HUES6 (cell line): ENCODE measurements at regions not wholly inside any gene's neighbourhood (a gene's known extent, or its start where the extent isn't known, plus 50 kb on each side); places are given as distances from the start of the nearest gene placed in this dataset.

Source experiments
- H3K27ac ChIP-seq: 2 replicates; pipeline ENCODE4 v1.7.0; 2013; ENCODE audit warnings: low read depth, mild to moderate bottlenecking, low read length, inconsistent platforms
- H3K27me3 ChIP-seq: 2 replicates; pipeline ENCODE4 v1.6.1; 2013; ENCODE audit warnings: low read length; ENCODE audit not compliant: control insufficient read depth, insufficient read depth
- H3K36me3 ChIP-seq: 2 replicates; pipeline ENCODE4 v1.6.1; 2013; ENCODE audit warnings: low read length; ENCODE audit not compliant: control insufficient read depth, insufficient read depth
- H3K4me1 ChIP-seq: 2 replicates; pipeline ENCODE4 v1.6.1; 2013; ENCODE audit warnings: low read length; ENCODE audit not compliant: control insufficient read depth, insufficient read depth
- H3K4me3 ChIP-seq: 2 replicates; pipeline ENCODE4 v1.5.1; 2013; ENCODE audit warnings: low read depth, low read length
- H3K9ac ChIP-seq: one replicate; pipeline ENCODE4 v1.6.1; 2013; ENCODE audit warnings: mild to moderate bottlenecking, low read length
- H3K9me3 ChIP-seq: 2 replicates; pipeline ENCODE4 v1.6.1; 2013; ENCODE audit warnings: low read depth, low read length; ENCODE audit not compliant: control insufficient read depth, insufficient read depth

DNA sequence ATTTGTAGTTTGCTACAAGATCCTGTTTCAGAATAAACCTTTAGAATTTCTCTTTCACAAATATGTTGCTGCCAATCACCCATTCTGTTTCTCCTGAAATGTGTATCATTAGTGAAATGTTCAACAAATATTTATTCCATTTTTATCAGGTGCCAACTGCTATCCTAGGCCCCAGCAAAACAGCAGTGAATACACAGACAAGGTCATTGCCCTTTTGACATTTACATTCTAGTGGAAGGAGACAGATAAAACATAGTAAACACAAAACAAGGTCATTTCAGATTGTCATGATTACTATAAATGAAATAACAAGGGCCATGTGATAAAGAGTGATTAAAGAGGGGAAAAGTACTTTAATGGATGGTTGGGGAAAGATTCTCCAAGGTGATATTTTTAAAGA lies 404.8 kb upstream of the PHF14 start:
- Histone ChIP-seq H3K27ac (no peak overlapping the region), H3K36me3 (no peaks in the 10 kb centered on the region), H3K9ac (no peak overlapping the region), H3K9me3 (no peaks in the 10 kb centered on the region), H3K4me1 (no peaks in the 10 kb centered on the region), H3K27me3 (no peaks in the 10 kb centered on the region), H3K4me3 (no peak overlapping the region)

DNA sequence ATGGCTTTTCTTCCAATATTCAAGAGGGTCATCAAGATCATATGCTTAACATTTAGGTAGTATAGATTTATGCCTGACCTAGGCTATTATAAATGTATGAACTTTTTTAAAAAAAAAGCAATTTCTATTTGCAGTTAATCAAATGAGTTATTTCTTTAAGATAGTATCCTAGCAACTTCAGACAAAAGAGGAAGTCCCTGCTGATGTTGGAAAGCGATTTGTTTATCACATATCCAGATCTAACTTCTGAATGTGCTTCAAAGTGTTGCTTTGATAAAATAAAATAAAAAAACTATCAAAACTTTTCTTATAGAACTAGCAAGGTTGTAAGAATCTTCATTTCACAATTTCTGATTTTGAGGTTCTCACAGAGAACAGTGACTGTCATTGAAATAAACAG lies 401.9 kb upstream of the PHF14 start:
- Histone ChIP-seq H3K27me3 (no peaks in the 10 kb centered on the region), H3K9ac (no peak overlapping the region), H3K4me1 (no peaks in the 10 kb centered on the region), H3K27ac (no peak overlapping the region), H3K4me3 (no peak overlapping the region), H3K9me3 (no peaks in the 10 kb centered on the region), H3K36me3 (no peaks in the 10 kb centered on the region)

DNA sequence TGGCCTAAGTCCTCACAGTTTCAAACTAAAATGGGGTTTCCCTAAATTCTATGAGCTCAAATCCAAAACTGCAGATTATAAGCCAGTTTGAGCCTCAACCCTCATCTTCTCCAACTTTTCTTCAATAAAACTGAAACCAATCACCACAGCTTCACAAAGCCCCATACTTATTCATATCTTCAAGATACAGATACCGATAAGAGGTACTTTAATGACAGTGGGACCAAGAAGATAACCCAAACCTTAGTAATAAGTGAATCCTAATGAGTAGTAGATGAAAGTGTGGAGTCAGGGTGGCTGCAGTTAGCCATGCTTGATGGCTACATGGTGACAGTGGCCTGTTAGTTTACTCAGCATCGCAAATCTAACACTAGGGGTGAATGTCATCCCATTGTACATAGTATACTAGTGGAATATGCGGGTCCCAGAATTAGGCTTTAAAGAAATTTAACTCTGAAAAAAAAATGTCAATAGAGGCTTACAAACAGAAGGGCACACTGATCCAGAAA lies 395.8 kb upstream of the PHF14 start:
- no peak overlapping the region for H3K4me3 ChIP-seq
- H3K4me1 ChIP-seq: no peaks in the 10 kb centered on the region; the same call in 1 of the 2 replicates
- no peaks in the 10 kb centered on the region for H3K27me3 ChIP-seq
- no peak overlapping the region for H3K27ac ChIP-seq
- H3K9ac ChIP-seq: no peak overlapping the region
- H3K9me3 ChIP-seq: no peaks in the 10 kb centered on the region
- H3K36me3 ChIP-seq: no peaks in the 10 kb centered on the region

DNA sequence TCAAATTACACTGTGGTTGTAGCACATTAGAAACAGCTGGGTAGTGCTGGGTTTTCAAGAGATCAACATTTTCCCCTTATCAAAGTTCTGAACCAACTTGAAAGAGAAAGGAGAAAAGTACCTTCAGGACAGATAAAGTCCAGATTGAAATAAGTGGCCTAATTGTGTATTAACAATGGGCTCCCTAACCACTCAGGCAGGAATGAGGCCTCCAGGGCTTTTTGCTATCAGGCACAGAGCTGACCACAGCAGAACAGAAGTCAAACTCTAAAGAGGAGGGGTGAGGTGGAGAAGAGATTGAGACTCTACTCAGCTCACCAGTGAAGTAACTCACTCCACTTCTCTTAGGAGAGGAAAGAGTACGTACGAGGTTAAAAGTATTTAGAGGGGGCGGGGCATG lies 394.1 kb upstream of the PHF14 start:
- Histone ChIP-seq H3K27me3 (no peaks in the 10 kb centered on the region), H3K4me1 (no peaks in the 10 kb centered on the region; the same call in 1 of the 2 replicates), H3K9ac (no peak overlapping the region), H3K36me3 (no peaks in the 10 kb centered on the region), H3K9me3 (no peaks in the 10 kb centered on the region), H3K27ac (no peak overlapping the region), H3K4me3 (no peak overlapping the region)

DNA sequence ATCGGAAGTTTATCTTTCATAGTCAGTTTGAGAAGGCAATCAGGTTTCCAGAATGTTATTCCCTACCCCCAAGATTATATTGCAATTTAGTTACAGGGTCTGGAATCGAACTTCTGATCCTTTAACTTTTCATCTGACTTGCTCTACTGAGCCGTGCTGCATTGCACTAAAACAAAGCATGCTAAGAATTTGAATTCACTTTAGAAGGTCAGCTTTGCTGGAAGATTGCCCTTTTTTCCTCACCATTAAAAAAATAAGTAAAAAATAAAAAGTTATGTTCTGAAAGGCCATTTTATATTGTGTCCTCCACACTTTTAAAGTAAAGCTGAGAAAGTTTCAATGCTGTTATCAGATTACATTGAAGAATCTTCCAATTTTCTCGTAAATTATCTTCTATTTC lies 388.8 kb upstream of the PHF14 start:
- H3K9me3 ChIP-seq: no peaks in the 10 kb centered on the region
- H3K4me3 ChIP-seq: no peak overlapping the region
- no peaks in the 10 kb centered on the region for H3K27me3 ChIP-seq
- H3K27ac ChIP-seq: no peak overlapping the region
- no peak overlapping the region for H3K9ac ChIP-seq
- no peaks in the 10 kb centered on the region for H3K36me3 ChIP-seq
- no peaks in the 10 kb centered on the region for H3K4me1 ChIP-seq

DNA sequence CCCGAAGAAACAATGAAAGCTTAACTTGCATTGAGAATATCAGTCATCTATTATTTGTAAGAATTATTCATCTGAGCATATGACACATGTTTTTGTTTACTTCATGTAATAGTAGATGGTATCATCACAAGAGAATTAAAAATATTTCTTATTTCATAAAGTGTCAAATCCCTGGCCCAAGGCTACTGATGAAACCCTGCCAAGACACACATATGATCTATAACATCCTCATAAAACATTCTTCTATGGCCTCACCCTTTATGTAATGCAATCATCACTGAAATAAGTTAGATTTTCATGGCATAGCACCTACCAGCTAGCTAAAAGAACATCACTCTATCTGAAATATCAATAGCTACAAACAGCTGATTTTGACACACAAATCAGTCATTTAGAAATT lies 385.6 kb upstream of the PHF14 start:
- Histone ChIP-seq H3K4me3 (no peak overlapping the region), H3K4me1 (no peaks in the 10 kb centered on the region), H3K9ac (no peak overlapping the region), H3K27ac (no peak overlapping the region), H3K27me3 (no peaks in the 10 kb centered on the region), H3K36me3 (no peaks in the 10 kb centered on the region), H3K9me3 (no peaks in the 10 kb centered on the region)

DNA sequence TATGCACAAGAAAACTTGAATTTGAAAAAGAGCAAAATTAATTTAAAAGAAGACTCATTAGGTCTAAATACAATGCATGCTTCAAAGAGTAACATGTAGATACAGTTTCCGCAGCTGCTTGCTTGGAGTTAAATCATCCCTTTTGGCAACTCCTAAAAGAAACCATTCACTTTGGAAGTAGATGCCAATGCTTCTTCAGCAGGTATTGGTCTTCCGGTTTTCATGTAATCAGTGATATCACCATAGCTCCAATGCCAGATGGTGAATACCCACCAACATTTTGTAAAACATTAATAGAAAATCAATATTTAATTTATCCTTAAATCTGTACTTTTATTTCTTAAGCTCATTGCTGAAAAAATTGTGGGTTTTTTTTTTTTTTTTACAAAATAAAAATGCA lies 381.1 kb upstream of the PHF14 start:
- no peaks in the 10 kb centered on the region for H3K36me3 ChIP-seq
- H3K4me3 ChIP-seq: no peak overlapping the region
- H3K4me1 ChIP-seq: no peaks in the 10 kb centered on the region
- H3K9me3 ChIP-seq: no peaks in the 10 kb centered on the region
- no peak overlapping the region for H3K27ac ChIP-seq
- no peak overlapping the region for H3K9ac ChIP-seq
- H3K27me3 ChIP-seq: no peaks in the 10 kb centered on the region

DNA sequence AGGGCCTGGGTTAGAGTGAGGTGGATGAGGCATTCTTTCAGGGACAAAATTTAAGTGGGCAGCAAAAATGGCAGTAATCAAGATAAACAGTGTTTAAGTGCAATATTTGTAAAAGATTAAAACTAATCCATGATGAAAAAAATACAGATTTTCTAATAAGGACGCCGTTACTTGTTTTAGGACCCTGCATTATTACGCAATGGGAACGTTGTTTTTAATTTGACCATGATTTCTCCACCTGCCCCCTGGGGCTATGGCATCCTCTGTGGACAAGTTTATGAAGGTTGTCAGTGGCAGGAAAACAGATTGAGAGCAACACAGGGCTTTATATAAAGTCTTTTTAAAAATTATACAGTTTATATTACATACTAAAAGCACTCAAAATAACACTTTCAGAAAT lies 380.6 kb upstream of the PHF14 start:
- H3K4me1 ChIP-seq: no peaks in the 10 kb centered on the region
- no peak overlapping the region for H3K4me3 ChIP-seq
- H3K36me3 ChIP-seq: no peaks in the 10 kb centered on the region
- no peaks in the 10 kb centered on the region for H3K9me3 ChIP-seq
- H3K9ac ChIP-seq: no peak overlapping the region
- H3K27ac ChIP-seq: no peak overlapping the region
- H3K27me3 ChIP-seq: no peaks in the 10 kb centered on the region

DNA sequence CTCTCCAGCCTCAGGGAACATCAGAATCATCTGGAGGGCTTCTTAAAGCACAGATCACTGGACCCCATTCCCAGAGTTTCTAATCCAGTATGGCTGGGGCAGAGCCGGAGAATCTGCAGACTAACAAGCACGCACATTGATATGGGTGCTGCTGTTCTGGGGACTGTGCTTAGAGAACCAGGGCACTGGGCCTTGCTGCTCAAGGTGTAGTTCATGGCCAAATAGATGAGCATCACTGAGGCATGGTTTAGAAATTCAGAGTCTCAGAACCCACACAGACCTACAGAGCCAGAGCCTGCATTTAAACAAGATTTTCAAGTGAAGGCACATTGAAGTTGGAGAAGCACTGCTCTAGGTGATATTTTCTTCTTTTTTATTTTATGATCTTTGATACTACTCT lies 376.8 kb upstream of the PHF14 start:
- H3K27ac ChIP-seq: no peak overlapping the region
- H3K27me3 ChIP-seq: no peaks in the 10 kb centered on the region
- H3K4me1 ChIP-seq: no peaks in the 10 kb centered on the region
- no peak overlapping the region for H3K9ac ChIP-seq
- H3K4me3 ChIP-seq: no peak overlapping the region
- H3K36me3 ChIP-seq: no peaks in the 10 kb centered on the region
- no peaks in the 10 kb centered on the region for H3K9me3 ChIP-seq

DNA sequence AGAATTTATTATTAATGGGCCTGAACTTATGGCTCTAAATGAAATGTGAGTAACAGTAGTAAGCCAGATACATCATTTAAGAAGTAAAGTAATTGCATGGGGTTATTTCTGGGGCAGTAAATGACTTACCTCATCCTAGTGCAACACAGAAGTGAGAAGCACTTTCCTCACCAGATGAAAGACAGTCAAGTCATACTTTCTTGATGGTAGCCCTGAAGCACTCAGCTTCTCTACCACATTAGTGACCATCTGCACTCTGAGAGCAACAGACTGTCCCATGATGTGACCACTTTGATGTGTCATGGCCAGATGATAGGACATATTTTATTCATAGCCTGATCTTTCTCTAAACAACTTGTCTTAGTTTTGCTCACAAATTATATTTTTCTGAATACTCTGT lies 369.5 kb upstream of the PHF14 start:
- H3K36me3 ChIP-seq: no peaks in the 10 kb centered on the region
- H3K27ac ChIP-seq: no peak overlapping the region
- no peak overlapping the region for H3K9ac ChIP-seq
- H3K4me3 ChIP-seq: no peak overlapping the region
- H3K27me3 ChIP-seq: no peaks in the 10 kb centered on the region
- H3K9me3 ChIP-seq: no peaks in the 10 kb centered on the region
- H3K4me1 ChIP-seq: no peaks in the 10 kb centered on the region

DNA sequence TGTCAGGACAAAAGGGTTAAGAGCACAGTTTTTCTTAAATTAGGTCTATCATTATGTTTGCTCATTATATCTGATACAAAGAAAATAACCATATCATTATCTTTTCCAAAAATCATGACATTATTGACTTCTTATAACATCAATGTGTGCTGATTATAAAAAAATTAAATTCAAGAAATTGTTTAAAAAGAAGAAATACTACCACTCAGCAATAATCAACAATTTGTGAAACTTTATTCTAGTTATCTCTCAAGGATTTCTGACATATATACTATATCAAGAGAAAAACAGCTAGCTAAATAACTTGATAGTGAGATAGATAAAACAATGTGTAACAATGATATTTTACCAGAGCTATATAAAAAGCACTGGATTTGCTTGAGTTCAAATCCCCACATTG lies 360.7 kb upstream of the PHF14 start:
- Histone ChIP-seq H3K9ac (no peak overlapping the region), H3K4me3 (no peak overlapping the region), H3K27ac (no peak overlapping the region), H3K36me3 (no peaks in the 10 kb centered on the region), H3K9me3 (0 out of 2 replicates have a peak, but pooled peaks cover 5% of the 10 kb centered on the region), H3K4me1 (no peaks in the 10 kb centered on the region), H3K27me3 (no peaks in the 10 kb centered on the region)

DNA sequence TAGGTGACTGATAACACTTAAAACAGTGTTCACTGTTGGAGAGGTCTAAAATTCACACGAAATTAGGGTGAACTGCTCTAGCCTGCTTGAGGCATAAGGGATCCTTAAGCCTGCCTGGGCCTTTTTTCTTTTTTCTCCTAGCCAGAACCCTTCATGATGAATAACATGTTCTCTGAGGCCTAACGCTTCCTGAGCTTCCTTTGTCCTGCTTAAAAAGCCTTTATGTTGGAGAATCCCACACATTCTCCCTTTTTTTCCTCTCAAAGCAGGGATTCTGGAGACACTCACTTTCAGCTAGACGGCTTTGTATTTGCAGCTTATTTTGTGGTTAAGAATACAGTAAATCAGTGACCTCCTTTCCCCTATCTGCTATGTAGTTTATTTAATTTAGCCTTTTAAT lies 354.7 kb upstream of the PHF14 start:
- Histone ChIP-seq H3K4me3 (no peak overlapping the region), H3K9ac (no peak overlapping the region), H3K27ac (no peak overlapping the region), H3K4me1 (peaks cover 5% of the 10 kb centered on the region; the same call in 1 of the 2 replicates), H3K27me3 (no peaks in the 10 kb centered on the region), H3K9me3 (0 out of 2 replicates have a peak, but pooled peaks cover 5% of the 10 kb centered on the region), H3K36me3 (no peaks in the 10 kb centered on the region)
